ENCODE measurements at regions not wholly inside any gene's neighbourhood (a gene's known extent, or its start where the extent isn't known, plus 50 kb on each side); places are given as distances from the start of the nearest gene placed in this dataset.

DNA sequence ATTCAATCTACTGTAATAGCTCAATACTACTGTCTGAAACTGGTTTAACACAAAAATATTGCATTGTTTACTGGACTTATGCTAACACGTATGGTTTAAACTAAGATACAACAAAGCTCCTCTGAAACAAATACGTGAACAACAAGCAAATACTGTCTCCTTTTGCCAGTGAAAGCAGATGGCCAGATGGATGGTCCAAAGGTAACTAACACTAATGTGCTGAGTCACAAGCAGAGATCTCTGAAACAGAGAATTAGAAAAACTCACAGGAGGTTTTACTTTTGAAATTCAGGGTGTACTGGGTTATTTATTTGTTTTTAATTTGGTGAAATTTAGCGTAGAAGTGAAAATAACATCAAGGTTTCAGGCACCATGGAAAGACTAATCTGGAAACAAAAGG lies 124.3 kb upstream of the SOX4 start:
- DNase-seq (ENCODE audit: low spot score), result no peak

DNA sequence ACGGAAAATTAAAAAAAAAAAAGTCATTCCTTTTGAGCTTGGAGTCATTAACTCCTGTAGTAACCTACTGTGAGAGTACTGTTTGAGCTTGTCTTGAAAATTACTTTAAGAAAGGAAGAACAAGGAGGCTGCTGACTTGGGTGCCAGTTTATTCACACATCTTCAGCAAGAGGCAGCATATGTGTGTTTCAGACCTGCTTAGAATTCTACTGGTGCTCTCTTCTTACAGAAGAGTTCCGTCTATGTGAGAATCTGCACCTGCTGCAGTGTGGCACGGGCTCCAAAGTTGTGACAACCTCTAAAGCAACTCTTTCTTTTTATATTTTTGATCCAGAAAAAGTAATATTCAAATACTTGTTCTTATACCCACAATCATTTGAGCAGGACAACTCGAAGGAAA lies 117.4 kb upstream of the SOX4 start:
- no peak for DNase-seq (ENCODE audit: low spot score)

DNA sequence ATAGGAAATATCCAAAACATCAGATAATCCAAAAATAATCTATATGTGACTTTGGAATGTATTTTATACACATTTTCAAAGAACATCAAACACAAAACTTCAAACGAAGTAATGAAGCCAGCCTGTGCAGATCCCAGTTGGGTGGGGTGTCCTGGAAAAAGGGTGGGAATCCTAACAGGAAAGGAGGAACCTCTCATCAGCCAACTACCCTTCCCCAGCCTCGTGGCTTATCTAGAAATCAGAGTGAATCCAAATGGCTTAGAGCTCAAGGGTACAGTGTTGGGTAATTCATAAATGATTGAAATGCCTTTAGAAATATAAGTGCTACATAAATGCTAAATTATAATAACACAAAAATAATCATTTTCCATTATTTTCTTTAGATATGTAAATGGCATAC lies 115.1 kb upstream of the SOX4 start:
- no peak for DNase-seq (ENCODE audit: low spot score)

DNA sequence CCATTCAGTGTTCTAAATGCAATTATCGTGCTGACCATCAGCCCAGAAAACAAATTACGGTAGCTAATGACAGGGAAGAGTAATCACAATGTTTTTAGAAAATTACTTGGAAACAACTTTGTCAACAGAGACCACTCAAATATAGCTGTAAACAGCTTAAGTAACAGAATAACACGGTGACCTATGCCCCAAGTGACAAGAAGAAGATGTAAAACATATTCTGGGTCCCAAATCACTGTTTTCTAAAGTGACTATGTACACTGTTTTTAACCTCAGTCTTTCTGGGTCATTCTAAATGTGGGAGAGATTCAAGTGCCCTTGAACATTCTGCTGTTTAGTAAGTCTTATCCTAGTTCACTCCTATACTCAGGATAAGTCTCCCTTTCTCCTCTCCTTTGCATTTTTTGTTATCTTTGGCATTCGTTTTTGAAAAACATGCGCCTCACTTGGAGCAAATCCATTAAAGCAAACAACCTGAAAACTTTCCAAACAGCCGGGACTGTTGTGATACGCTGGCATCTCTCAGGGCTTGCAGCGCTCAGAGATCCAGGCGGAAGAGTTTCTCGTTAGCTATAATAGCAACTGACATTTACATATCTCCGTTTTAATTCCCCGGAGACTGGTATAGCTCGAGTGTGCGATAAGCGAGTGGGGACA lies 114.5 kb upstream of the SOX4 start:
- DNase-seq (ENCODE audit: low spot score), result no peak

DNA sequence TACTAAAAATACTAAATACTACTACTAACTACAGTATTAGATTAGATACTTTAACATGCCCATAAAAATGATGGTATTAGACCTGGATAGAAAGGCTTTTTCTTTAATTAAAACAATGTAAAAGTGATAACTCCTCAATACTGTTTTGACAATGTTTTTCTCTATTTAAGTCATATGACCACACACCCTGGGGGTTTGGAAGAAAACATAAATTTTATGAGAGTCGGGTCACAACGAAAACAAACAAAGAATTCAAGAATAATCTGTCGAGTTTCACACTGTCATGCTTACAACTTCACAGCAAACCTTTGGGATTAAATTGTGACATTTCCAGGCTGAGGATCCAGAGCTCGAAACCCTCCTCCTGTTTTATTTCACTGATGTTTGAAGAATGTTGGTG lies 107.4 kb upstream of the SOX4 start:
- no peak for DNase-seq (ENCODE audit: low spot score)

DNA sequence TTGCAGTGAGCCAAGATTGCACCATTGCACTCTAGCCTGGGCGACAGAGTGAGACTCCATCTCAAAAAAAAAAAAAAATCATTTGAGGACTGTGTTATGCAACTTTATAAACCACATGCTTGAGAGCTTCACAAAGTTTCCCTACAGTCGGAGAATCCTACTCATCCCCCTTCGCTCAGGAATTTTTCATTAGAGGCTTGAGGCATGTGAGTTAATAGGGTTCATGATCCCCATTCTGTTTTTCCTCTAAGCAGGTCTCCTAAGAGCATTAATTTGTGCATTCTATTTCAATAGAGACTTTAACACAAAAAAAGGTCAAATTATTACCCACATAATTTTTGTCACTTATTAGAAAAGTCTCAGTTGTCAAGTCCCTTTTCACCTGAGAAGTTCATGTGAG lies 103.7 kb upstream of the SOX4 start:
- DNase-seq (ENCODE audit: low spot score), result no peak

DNA sequence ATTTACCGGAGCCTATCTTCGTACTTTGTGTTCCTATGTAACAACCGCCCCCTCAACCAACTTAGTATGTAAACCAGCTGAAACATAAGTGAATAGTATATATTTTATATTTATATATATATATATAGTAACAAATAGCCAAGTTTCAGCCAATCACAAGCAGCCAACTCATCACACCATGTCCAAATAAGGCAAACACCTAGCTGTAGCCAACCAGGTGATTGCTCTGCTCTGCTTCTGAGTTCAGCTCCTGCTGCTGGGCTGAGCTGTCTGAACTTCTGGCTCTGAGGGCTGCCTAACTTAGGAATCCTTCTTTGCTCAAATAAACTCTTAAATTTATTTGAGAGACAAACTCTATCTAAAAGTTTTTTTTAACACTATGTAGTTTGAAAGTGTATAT lies 101.6 kb upstream of the SOX4 start:
- DNase-seq (ENCODE audit: low spot score), result no peak

DNA sequence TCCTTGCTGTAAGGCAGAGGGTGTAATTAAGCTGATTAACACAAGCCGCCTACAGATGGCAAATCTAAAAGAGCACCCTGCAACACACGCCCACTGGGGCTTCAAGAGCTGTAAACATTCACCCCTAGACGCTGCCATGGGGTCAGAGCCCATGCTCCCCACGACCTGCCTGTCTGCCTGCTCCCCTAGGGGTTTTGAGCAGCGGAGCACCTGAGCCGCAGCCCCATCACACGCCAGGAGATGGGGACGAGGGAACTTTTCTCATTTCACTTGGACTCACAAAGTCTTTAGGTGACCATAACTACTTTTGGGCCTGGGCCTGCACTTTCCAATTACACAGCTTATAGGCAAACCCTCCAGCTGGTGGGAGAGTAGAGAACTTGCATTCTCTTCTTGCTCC lies 99.0 kb upstream of the SOX4 start:
- no peak for DNase-seq (ENCODE audit: low spot score)

DNA sequence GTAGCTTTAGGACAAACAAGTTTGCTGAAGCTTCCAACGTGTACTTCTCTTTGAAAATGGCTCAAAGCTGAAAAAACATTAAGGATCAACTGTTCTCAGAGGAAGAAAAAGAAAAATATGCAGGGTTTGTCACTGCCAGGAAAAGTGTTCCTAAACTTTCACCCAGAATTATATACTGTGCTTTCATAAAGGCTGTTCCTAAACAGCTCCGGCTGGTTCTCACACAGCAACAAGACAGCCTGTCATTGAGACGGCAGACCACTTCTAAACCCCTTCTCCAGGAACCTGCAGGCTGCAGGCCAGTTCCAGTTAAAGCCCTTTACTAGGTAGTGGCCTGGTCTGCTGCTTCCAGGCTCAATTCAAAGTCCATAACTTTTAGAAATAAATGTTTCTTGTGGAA lies 97.4 kb upstream of the SOX4 start:
- DNase-seq (ENCODE audit: low spot score), result no peak

DNA sequence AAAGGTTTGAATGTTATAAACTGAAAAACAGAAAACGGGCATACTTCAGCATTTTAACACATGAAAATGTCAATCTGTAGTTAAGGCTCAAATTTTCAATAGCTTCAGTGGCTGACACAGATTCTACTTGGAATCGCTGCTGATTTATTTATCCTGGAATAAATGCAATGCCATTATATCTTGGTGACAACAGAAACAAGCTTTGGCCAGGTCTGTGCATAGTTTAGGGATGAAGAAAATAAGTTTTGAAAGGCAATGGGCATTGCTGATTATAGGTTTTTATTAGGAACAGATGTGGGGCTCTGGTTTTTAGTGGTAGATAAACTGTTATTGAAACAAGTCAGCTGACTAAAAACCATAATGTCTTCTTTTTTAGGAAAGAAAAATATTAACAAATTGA lies 96.8 kb upstream of the SOX4 start:
- DNase-seq (ENCODE audit: low spot score), result no peak

DNA sequence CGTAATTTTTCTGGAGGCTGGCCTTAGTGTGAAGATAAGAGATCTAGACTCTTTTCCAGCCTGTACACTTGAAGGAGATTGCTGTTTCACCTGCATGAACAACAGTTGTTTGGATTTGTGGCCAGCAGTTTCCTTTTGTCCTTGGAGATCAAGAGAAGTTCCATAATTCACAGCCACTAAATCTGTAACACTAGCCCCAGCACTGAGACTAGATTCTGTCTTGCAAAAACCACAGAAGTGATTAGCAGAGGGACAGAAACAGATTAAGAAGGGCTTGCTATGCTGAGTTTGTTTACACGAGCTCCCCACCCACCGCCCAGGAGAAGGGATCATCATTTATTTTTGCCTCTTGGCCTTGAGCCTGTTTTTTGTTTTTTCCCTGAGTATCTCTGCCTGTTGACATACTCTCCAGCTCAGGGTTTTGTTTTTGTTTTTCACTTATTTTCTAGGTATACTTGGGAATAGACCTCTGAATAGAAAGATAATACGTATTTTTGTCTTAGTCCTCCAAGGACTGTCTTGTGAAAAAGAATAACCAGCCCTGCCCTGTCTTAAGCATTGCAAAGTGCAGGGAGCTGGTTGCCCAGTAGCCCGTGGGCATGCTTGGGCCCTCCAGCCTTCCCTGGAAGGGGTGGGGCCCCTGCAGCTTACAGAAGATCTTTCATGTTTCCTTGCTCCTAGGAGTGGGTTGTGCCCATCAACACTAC lies 93.1 kb upstream of the SOX4 start:
- no peak for DNase-seq (ENCODE audit: low spot score)

DNA sequence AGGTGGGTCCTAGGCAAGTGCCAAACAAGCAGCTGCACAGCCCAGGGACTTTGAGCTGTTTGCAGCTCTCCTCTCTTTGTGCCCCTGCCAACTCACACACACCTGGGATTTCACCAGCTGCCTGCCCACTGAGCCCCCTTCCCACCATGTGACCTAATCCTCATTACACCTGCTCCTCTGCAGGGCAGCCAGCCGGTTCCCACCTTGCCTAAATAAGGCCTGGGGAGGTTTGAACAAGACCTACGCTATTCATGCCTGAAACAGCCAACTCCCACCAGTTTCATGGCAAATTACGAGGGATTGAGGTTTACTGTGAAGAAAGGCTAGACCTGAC lies 92.6 kb upstream of the SOX4 start:
- no peak for DNase-seq (ENCODE audit: low spot score)

DNA sequence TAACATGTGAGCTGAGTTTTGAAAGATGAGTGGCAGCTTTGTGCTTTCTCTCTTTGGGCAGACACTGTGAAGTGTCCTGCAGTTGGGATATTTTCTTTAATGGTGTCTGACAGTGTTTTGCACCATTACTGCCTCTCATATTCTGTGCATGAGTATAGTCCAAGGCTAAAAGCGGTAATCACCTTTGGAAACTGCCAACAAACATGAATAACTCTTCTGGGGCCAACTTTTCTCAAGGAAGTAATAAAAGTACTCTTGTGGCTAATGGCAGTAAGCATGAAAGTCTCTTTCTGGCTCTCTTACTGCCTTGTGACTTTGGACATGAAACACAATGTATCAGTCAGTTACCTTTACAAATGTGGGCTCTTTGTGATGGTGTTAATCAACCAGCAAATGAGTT lies 91.7 kb upstream of the SOX4 start:
- DNase-seq (ENCODE audit: low spot score), result no peak

DNA sequence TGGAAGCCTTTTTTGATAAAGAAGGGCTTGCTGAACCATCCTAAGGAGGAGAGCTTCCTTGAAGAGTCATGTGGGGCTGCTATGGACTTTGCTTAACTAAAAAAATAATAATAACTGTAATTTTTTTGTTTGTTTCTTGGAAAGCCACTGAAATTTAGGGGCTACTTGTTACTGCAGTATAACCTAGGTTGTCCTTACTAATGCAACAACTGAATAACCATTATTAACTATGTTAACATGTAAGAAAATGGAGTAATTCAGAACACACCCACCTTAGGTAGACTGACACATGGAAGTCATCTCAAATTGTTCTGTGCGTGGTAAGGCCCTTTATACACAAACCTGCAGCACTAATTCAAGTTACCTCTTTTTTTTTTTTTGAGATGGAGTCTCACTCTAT lies 90.9 kb upstream of the SOX4 start:
- DNase-seq (ENCODE audit: low spot score), result no peak

DNA sequence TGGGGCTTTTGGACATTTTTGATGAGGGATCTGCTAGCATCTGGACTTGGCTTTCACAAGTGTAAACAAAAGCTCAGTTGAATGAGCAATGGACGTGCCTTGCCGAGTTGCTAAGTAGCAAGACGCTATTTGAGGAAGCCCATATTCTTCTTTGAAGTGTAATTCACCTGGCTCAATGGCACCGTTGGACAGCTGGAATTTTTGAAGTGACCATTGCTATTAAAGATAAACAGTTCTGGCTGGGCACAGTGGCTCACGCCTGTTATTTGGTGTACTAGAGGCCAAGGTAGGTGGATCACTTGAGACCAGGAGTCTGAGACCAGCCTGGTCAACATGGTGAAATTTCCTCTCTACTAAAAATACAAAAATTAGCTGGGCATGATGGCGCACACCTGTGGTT lies 88.8 kb upstream of the SOX4 start:
- DNase-seq (ENCODE audit: low spot score), result no peak

DNA sequence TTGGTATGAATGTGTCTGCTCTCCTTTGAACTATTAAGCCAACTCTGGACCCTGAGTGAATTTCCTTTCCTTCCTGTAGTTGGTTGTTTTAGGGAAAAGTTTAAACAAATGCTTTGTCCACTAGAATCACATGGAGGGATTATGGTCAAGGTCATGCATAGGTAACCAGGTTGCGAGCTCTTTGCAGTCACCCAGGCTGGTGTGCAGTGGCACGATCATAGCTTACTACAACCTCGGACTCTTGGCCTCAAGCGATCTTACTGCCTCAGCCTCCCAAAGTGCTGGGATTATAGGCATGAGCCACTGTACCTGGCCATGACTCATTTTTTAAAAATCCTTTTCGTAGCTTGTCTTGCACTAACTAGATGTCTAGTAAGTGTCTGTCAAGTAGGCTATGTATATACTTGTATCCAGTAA lies 88.0 kb upstream of the SOX4 start:
- no peak for DNase-seq (ENCODE audit: low spot score)

DNA sequence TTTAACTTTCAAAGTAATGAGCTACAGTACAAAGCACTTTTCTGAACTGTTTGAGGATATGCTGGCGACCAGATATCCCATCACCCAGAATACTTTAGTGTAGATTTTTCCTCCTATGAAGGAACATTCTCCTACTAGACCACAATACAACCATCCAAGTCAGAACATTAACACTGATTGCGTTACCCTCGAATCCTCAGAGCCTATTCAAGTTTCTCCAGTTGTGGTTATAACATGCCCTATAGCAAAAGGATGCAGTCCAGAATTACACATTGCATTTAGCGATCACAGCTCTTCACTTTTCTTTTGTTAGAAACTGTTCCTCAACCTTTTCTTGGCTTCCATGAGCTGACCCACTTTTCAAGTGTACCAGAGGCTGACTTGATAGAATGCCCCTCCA lies 87.4 kb upstream of the SOX4 start:
- DNase-seq (ENCODE audit: low spot score), result no peak

DNA sequence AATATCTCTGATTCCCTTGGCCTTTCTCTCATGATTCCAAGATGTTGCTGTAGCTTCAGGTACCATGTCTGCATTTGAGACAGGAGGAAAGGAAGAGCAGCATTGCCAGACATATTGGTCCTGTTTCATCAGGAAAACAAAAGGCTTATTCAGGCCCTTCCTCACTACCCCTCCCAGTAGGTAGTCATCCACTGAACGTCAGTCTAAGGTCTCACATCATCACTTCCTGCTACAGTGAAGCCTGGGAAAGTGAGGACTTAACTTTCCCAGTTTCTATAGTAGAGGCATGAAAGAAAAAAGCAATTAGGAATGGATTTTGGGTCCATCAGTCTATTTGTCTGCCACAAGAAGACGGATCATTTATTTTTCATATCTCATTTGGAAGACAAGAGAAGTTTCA lies 85.7 kb upstream of the SOX4 start:
- DNase-seq (ENCODE audit: low spot score), result no peak

DNA sequence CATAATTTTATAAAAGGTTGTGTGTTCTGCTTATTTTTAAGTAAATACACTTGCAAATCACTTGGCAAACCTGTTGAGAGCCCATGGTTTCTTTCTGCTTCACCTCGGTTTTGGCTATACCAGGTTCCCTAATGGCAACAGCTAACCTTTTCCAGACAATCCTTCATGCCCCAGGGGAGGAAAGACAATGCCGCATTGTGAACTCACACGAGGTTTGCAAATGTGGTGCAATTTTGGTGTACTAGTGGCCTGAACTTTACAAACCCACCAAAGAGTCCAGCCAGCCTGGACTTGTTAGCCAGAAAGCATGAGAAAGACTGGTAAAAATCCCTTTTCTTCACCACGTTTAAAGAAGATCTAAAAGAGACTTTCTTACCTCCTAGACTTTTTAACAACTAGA lies 84.8 kb upstream of the SOX4 start:
- DNase-seq (ENCODE audit: low spot score), result no peak

DNA sequence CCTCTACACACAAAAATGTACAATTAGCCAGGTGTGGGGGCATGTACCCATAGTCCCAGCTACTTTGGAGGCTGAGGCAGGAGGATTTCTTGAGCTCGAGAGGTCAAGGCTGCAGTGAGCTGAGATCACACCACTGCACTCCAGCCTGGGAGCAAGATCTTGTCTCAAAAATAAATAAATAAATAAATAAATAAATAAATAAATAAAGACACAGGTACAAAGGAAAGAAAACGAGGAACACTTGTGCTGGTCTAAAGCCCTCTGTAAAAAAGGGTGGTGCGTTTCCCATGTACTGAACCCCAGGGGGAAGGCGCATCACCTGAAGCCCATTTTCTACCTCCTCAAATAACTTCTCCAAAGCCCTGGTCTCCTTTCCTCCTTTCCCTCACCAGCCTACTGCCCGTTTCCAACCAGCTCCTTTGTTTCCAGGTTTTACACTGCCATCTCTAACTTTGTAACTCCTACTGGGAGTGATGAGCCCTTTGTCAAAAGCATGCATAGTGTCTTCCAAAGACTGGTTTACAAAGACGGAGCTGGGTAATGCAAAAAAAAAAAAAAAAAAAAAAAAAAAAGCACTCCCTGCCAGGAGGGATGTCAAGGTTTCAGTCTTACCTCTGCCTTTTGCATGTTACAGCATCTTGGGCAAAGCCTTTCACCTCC lies 81.5 kb upstream of the SOX4 start:
- no peak for DNase-seq (ENCODE audit: low spot score)

DNA sequence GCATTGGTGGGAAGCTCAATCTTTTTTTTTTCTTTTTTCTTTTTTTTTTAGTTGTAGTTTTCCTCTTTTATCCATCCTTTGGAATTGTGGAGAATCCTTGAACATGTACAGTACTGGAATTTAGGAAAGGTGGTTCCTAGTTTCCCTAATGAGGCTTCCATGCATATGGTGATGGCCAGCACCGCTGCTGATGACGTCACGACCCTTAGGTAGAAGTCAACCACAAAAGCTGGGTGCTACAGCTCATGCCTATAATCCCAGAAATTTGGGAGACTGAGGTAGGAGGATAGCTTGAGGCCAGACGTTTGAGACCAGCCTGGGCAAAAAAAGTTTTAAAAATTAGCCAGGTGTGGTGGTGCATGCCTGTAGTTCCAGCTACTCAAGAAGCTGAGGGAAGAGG lies 79.3 kb upstream of the SOX4 start:
- DNase-seq (ENCODE audit: low spot score), result no peak

DNA sequence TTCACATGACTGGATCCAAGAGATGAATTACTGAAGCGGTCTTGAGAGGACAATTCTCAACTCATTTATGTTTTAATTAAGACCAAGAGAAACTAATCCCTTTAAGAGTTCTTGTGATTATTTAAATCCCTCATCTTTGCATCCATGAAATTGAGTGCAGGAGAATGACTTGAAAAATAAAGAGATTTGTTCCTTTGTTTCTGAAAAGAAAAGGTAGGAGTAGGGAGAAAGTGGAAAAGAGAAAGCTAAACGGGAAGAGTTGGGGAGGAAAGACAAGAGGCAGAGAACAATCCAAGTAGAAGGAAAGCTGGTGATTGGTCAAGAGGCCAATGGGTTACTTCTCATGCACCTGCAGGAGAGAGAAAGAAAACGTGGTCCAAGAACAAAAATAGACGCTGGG lies 75.2 kb upstream of the SOX4 start:
- no peak for DNase-seq (ENCODE audit: low spot score)

DNA sequence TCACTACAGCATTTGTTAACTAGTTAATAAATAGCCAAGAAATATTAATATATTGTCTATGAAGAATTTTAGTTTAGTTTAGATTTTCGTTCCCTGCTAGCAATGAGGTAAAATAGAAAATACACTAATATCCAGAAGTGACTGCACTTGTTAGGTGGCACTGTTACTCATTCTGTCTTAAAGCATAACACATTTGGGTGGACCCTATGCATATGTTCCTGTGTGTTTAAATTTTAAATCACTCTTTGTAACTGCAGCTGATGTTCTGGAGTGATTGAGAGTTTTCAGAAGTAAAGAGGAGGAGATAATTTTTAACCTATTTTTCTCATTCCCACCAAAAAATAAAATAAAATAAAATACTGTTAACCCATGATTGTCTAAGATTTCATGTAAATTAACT lies 73.9 kb upstream of the SOX4 start:
- DNase-seq (ENCODE audit: low spot score), result no peak

DNA sequence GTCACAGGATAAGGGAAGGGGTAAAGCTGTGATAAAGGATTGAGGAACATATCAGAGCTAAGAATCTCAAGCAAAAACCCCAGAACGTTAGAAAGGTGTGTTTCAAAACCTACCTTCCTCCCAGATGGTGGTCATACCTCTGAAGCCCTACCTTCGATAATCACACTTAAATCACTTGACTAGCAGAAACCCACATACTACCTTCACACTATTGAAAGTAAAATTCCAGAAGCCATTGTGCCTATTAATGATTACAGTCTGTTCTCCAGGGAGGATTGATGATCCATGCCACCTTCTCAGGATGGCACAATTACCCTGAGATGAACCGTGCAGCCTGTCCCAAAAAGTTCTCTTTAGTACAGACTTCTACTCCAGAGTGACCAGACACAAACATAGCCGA lies 72.3 kb upstream of the SOX4 start:
- no peak for DNase-seq (ENCODE audit: low spot score)
